Activated naive CD8-positive, alpha-beta T cell treated with anti-CD3 and anti-CD28 coated beads, Interleukin-2, amount 50 U/mL, for 24 hours (primary cell): ENCODE measurements at regions not wholly inside any gene's neighbourhood (a gene's known extent, or its start where the extent isn't known, plus 50 kb on each side); places are given as distances from the start of the nearest gene placed in this dataset.

ENCODE experiments used
- ATAC-seq: fragments of 150-1000 bp; cut with Tn5 transposase; one replicate; pipeline ENCODE4 v1.10.0; 2021
- DNase-seq: peaks from one replicate; pipeline ENCODE4 v3.0.0; 2021
- H3K27ac Mint-ChIP-seq: one replicate; pipeline ENCODE4 v1.8.0; 2021; ENCODE audit warnings: mild to moderate bottlenecking, mixed read lengths
- H3K27me3 Mint-ChIP-seq: one replicate; pipeline ENCODE4 v1.8.0; 2021; ENCODE audit warnings: mixed read lengths
- H3K36me3 Mint-ChIP-seq: one replicate; pipeline ENCODE4 v1.8.0; 2021; ENCODE audit warnings: low read depth, mixed read lengths
- H3K4me1 Mint-ChIP-seq: one replicate; pipeline ENCODE4 v1.8.0; 2021; ENCODE audit warnings: mixed read lengths
- H3K4me3 Mint-ChIP-seq: one replicate; pipeline ENCODE4 v1.8.0; 2021; ENCODE audit warnings: mild to moderate bottlenecking, moderate library complexity, mixed read lengths
- H3K9me3 Mint-ChIP-seq: one replicate; pipeline ENCODE4 v1.8.0; 2021; ENCODE audit warnings: mixed read lengths

- Mint-ChIP-seq H3K9me3 (no peaks in the 10 kb centered on the region), H3K4me1 (no peaks in the 10 kb centered on the region), H3K4me3 (no peak overlapping the region), H3K36me3 (no peaks in the 10 kb centered on the region), H3K27me3 (peaks cover 31% of the 10 kb centered on the region), H3K27ac (no peak overlapping the region)
- DNase-seq (no peak), ATAC-seq (no peak)
Measured at GRCh38 chr22:49134076-49134475, 693.6 kb downstream of the BRD1 start.

- ATAC-seq (no peak), DNase-seq (no peak)
- H3K4me3 Mint-ChIP-seq = no peak overlapping the region
- H3K27me3 Mint-ChIP-seq = peaks cover 29% of the 10 kb centered on the region
- H3K36me3 Mint-ChIP-seq = no peaks in the 10 kb centered on the region
- no peaks in the 10 kb centered on the region for H3K4me1 Mint-ChIP-seq
- no peak overlapping the region for H3K27ac Mint-ChIP-seq
- no peaks in the 10 kb centered on the region for H3K9me3 Mint-ChIP-seq
Measured at GRCh38 chr22:49133541-49133940, 694.1 kb downstream of the BRD1 start.

GRCh38 chr22:49132009-49132408 lies 695.7 kb downstream of the BRD1 start:
- Mint-ChIP-seq H3K27ac (no peak overlapping the region), H3K36me3 (no peaks in the 10 kb centered on the region), H3K27me3 (peaks cover 24% of the 10 kb centered on the region), H3K9me3 (no peaks in the 10 kb centered on the region), H3K4me1 (no peaks in the 10 kb centered on the region), H3K4me3 (no peak overlapping the region)
- DNase-seq (no peak), ATAC-seq (no peak)

- no peaks in the 10 kb centered on the region for H3K36me3 Mint-ChIP-seq
- ATAC-seq (no peak), DNase-seq (no peak)
- no peak overlapping the region for H3K27ac Mint-ChIP-seq
- H3K27me3 Mint-ChIP-seq = peaks cover 16% of the 10 kb centered on the region
- H3K4me3 Mint-ChIP-seq = no peak overlapping the region
- H3K4me1 Mint-ChIP-seq = no peaks in the 10 kb centered on the region
- no peaks in the 10 kb centered on the region for H3K9me3 Mint-ChIP-seq
Measured at GRCh38 chr22:49129736-49130135, 697.9 kb downstream of the BRD1 start.

GRCh38 chr22:49128874-49129273 lies 698.8 kb downstream of the BRD1 start:
- Mint-ChIP-seq H3K36me3 (no peaks in the 10 kb centered on the region), H3K4me1 (no peaks in the 10 kb centered on the region), H3K9me3 (no peaks in the 10 kb centered on the region), H3K27ac (no peak overlapping the region), H3K4me3 (no peak overlapping the region), H3K27me3 (peaks cover 12% of the 10 kb centered on the region)
- DNase-seq = no peak
- ATAC-seq = no peak

DNA sequence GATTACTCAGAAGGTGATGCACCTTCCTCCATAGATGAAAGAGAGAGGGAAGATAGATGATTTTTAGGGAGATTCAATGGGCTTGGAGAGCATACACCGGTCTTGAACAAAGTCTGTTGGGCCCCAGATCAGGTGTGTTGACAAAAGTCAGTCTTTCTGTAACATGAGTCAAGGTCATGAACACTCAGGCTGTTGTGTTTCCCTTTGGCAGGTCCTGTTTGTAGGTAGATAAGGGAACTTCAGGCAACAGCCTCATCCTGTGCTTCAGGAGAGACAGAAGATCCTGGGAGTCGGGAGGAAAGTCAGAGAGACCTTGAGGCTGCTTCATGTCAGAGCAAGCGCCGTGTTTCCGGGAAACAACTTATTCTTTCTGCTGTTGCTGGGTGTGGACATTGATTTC lies 703.1 kb downstream of the BRD1 start:
- Mint-ChIP-seq H3K27me3 (peaks cover 7% of the 10 kb centered on the region), H3K27ac (no peak overlapping the region), H3K9me3 (no peaks in the 10 kb centered on the region), H3K36me3 (no peaks in the 10 kb centered on the region), H3K4me1 (no peaks in the 10 kb centered on the region), H3K4me3 (no peak overlapping the region)
- DNase-seq (no peak), ATAC-seq (no peak)

DNA sequence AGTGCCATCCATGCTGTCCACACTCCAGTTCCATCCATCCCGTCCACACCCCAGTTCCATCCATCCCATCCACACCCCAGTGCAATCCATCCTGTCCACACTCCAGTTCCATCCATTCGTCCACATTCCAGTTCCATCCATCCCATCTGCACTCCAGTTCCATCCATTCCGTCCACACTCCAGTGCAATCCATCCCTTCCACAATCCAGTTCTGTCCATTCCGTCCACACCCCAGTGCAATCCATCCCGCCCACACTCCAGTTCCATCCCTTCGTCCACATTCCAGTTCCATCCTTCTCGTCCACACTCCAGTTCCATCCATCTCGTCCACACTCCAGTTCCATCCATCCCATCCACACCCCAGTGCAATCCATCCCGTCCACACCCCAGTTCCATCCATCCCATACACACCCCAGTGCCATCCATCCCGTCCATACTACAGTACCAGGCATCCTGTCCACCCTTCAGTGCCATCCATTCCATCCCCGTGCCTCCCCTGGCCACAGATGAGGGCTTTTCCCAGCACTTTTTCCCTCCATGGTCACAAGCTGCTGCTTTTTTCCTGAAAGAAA lies 704.0 kb downstream of the BRD1 start:
- H3K27me3 Mint-ChIP-seq = peaks cover 7% of the 10 kb centered on the region
- DNase-seq (no peak), ATAC-seq (no peak)
- no peaks in the 10 kb centered on the region for H3K4me1 Mint-ChIP-seq
- no peak overlapping the region for H3K4me3 Mint-ChIP-seq
- H3K36me3 Mint-ChIP-seq = no peaks in the 10 kb centered on the region
- no peaks in the 10 kb centered on the region for H3K9me3 Mint-ChIP-seq
- no peak overlapping the region for H3K27ac Mint-ChIP-seq

DNA sequence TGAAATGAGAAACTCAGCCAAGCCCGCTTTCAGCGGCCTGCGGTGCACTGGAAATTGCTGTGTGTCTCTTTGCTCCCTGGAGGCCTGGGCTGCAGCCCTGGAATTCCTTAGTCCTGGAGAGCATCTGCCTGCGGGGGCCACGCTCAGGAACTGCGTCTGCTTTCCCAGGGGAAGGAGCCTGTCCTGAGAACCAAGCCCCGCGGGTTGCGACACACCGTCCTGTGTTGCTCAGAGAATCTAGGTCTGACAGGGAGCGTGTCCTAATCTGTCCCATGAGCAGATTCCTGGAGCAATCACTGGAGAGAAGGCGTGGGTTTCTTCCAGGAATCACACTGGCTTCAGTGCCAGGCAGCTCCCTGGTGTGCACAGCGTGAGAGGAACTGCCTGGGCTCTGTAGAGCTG lies 708.1 kb downstream of the BRD1 start:
- H3K4me1 Mint-ChIP-seq = no peaks in the 10 kb centered on the region
- ATAC-seq = no peak
- no peaks in the 10 kb centered on the region for H3K36me3 Mint-ChIP-seq

GRCh38 chr22:49118065-49118464 lies 709.6 kb downstream of the BRD1 start:
- ATAC-seq (no peak), DNase-seq (no peak)
- no peak overlapping the region for H3K27ac Mint-ChIP-seq
- H3K9me3 Mint-ChIP-seq = no peaks in the 10 kb centered on the region
- H3K36me3 Mint-ChIP-seq = no peaks in the 10 kb centered on the region
- no peaks in the 10 kb centered on the region for H3K4me1 Mint-ChIP-seq
- H3K27me3 Mint-ChIP-seq = no peaks in the 10 kb centered on the region
- H3K4me3 Mint-ChIP-seq = no peak overlapping the region

More for the DNA sequence above, 708.1 kb downstream of the BRD1 start:
- Mint-ChIP-seq H3K4me3 (no peak overlapping the region), H3K27ac (no peak overlapping the region), H3K9me3 (no peaks in the 10 kb centered on the region), H3K27me3 (peaks cover 7% of the 10 kb centered on the region)
- no peak for DNase-seq

- DNase-seq (no peak), ATAC-seq (no peak)
- no peak overlapping the region for H3K27ac Mint-ChIP-seq
- H3K4me1 Mint-ChIP-seq = no peaks in the 10 kb centered on the region
- no peaks in the 10 kb centered on the region for H3K36me3 Mint-ChIP-seq
- H3K9me3 Mint-ChIP-seq = no peaks in the 10 kb centered on the region
- no peaks in the 10 kb centered on the region for H3K27me3 Mint-ChIP-seq
- H3K4me3 Mint-ChIP-seq = no peak overlapping the region
Measured at GRCh38 chr22:49117486-49117885, 710.2 kb downstream of the BRD1 start.

GRCh38 chr22:49116486-49117120 lies 711.1 kb downstream of the BRD1 start:
- DNase-seq (no peak), ATAC-seq (no peak)
- Mint-ChIP-seq H3K27me3 (no peaks in the 10 kb centered on the region), H3K36me3 (no peaks in the 10 kb centered on the region), H3K9me3 (no peaks in the 10 kb centered on the region), H3K27ac (no peak overlapping the region), H3K4me1 (no peaks in the 10 kb centered on the region), H3K4me3 (no peak overlapping the region)

- H3K36me3 Mint-ChIP-seq = no peaks in the 10 kb centered on the region
- no peak overlapping the region for H3K27ac Mint-ChIP-seq
- no peaks in the 10 kb centered on the region for H3K4me1 Mint-ChIP-seq
- ATAC-seq (no peak), DNase-seq (no peak)
- H3K9me3 Mint-ChIP-seq = no peaks in the 10 kb centered on the region
- H3K27me3 Mint-ChIP-seq = no peaks in the 10 kb centered on the region
- no peak overlapping the region for H3K4me3 Mint-ChIP-seq
Measured at GRCh38 chr22:49116021-49116420, 711.7 kb downstream of the BRD1 start.

GRCh38 chr22:49115197-49115596 lies 712.5 kb downstream of the BRD1 start:
- no peaks in the 10 kb centered on the region for H3K27me3 Mint-ChIP-seq
- no peak overlapping the region for H3K4me3 Mint-ChIP-seq
- no peak for ATAC-seq
- no peaks in the 10 kb centered on the region for H3K4me1 Mint-ChIP-seq
- no peak overlapping the region for H3K27ac Mint-ChIP-seq
- H3K9me3 Mint-ChIP-seq = no peaks in the 10 kb centered on the region
- no peak for DNase-seq
- H3K36me3 Mint-ChIP-seq = no peaks in the 10 kb centered on the region

GRCh38 chr22:49113758-49114157 lies 713.9 kb downstream of the BRD1 start:
- DNase-seq = no peak
- Mint-ChIP-seq H3K4me1 (no peaks in the 10 kb centered on the region), H3K4me3 (no peak overlapping the region), H3K9me3 (no peaks in the 10 kb centered on the region), H3K36me3 (no peaks in the 10 kb centered on the region), H3K27me3 (no peaks in the 10 kb centered on the region), H3K27ac (no peak overlapping the region)
- no peak for ATAC-seq

GRCh38 chr22:49112661-49113626 lies 714.7 kb downstream of the BRD1 start:
- Mint-ChIP-seq H3K27me3 (no peaks in the 10 kb centered on the region), H3K36me3 (no peaks in the 10 kb centered on the region), H3K9me3 (no peaks in the 10 kb centered on the region)

More at GRCh38 chr22:49112661-49113626, 714.7 kb downstream of the BRD1 start:
- H3K27ac Mint-ChIP-seq = no peak overlapping the region
- DNase-seq = no peak
- no peaks in the 10 kb centered on the region for H3K4me1 Mint-ChIP-seq
- ATAC-seq = no peak
- no peak overlapping the region for H3K4me3 Mint-ChIP-seq
